ENCODE measurements at regions not wholly inside any gene's neighbourhood (a gene's known extent, or its start where the extent isn't known, plus 50 kb on each side); places are given as distances from the start of the nearest gene placed in this dataset.
"Not testable (repeated sequence)": the region's sequence is repeated elsewhere in the genome, so short reads cannot be mapped to it uniquely, and the experiment has no call there.

DNA sequence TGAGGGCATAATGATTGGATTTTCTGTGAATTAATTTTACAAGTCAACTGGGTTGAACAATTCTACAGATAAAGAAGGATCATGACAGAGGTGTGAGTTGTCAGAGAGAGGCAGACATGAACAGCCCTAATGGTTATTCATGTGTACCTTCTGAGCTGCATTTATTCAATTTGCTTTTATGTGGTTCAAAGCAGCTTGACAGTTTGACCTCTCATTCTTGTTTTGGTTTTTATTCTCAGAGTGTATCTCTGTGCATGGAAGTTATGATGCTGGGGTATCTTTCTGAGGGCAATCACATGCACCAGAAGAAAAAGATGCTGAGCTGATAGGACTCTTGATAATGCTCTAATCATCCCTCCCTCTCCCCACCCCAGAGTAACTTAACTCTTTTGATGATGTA, 169.3 kb upstream of the NPY2R start:
- TF ChIP-seq GLIS3 (CRISPR knock-in tag; IDR thresholded peaks at IDR 0.05) = no peak
- no peak for TF ChIP-seq ZC3H10 (CRISPR knock-in tag; IDR thresholded peaks at IDR 0.05)
- TF ChIP-seq CSDC2 (CRISPR knock-in tag; IDR thresholded peaks at IDR 0.05) = no peak
- TF ChIP-seq RARB (CRISPR knock-in tag; IDR thresholded peaks at IDR 0.05) = no peak
- TF ChIP-seq TCF4 (CRISPR knock-in tag; IDR thresholded peaks at IDR 0.05; ENCODE audit: borderline replicate concordance) = no peak
- TF ChIP-seq ISL1 (CRISPR knock-in tag; IDR thresholded peaks at IDR 0.05) = no peak
- no peak for TF ChIP-seq BACH2 (CRISPR knock-in tag; IDR thresholded peaks at IDR 0.05; ENCODE audit: borderline replicate concordance)
- no peak for TF ChIP-seq PPARA (CRISPR knock-in tag; IDR thresholded peaks at IDR 0.05; ENCODE audit: borderline replicate concordance)
- no peak for TF ChIP-seq CSRNP3 (CRISPR knock-in tag; IDR thresholded peaks at IDR 0.05)
- no peak for TF ChIP-seq ZNF8 (CRISPR knock-in tag; IDR thresholded peaks at IDR 0.05)
- TF ChIP-seq ESRRG (CRISPR knock-in tag; IDR thresholded peaks at IDR 0.05) = no peak
- no peak for TF ChIP-seq PATZ1 (CRISPR knock-in tag; IDR thresholded peaks at IDR 0.05; ENCODE audit: borderline replicate concordance)
- no peak for TF ChIP-seq POU6F1 (CRISPR knock-in tag; IDR thresholded peaks at IDR 0.05; ENCODE audit: borderline replicate concordance, low read depth)
- TF ChIP-seq ZNF565 (CRISPR knock-in tag; conservative IDR thresholded peaks at IDR 0.05; ENCODE audit: low read depth) = no peak
- TF ChIP-seq ZNF70 (CRISPR knock-in tag; IDR thresholded peaks at IDR 0.05) = no peak
- no peak for TF ChIP-seq TOX (CRISPR knock-in tag; IDR thresholded peaks at IDR 0.05; ENCODE audit: borderline replicate concordance)
- no peak for TF ChIP-seq TSHZ2 (CRISPR knock-in tag; IDR thresholded peaks at IDR 0.05)
- TF ChIP-seq OSR1 (CRISPR knock-in tag; IDR thresholded peaks at IDR 0.05) = no peak
- no peak for TF ChIP-seq ZFP30 (CRISPR knock-in tag; IDR thresholded peaks at IDR 0.05)
- no peak for TF ChIP-seq ARNTL (CRISPR knock-in tag; IDR thresholded peaks at IDR 0.05; ENCODE audit: borderline replicate concordance, low read depth)
- no peak for ATAC-seq

GRCh38 chr4:155040031-155040430, 168.4 kb upstream of the NPY2R start:
- no peak for ATAC-seq
- TF ChIP-seq ZFP3 (CRISPR knock-in tag; IDR thresholded peaks at IDR 0.05) (no peak), SNAI2 (CRISPR knock-in tag; IDR thresholded peaks at IDR 0.05) (no peak), ARNTL (CRISPR knock-in tag; IDR thresholded peaks at IDR 0.05; ENCODE audit: borderline replicate concordance, low read depth) (no peak), PPARA (CRISPR knock-in tag; IDR thresholded peaks at IDR 0.05; ENCODE audit: borderline replicate concordance) (no peak)

GRCh38 chr4:155042014-155042413, 166.4 kb upstream of the NPY2R start:
- no peak for ATAC-seq
- no peak for TF ChIP-seq ZFP3 (CRISPR knock-in tag; IDR thresholded peaks at IDR 0.05)
- no peak for TF ChIP-seq ISL1 (CRISPR knock-in tag; IDR thresholded peaks at IDR 0.05)
- no peak for TF ChIP-seq PATZ1 (CRISPR knock-in tag; IDR thresholded peaks at IDR 0.05; ENCODE audit: borderline replicate concordance)
- TF ChIP-seq GLIS3 (CRISPR knock-in tag; IDR thresholded peaks at IDR 0.05) = no peak
- no peak for TF ChIP-seq ZNF70 (CRISPR knock-in tag; IDR thresholded peaks at IDR 0.05)
- TF ChIP-seq SNAI2 (CRISPR knock-in tag; IDR thresholded peaks at IDR 0.05) = no peak
- no peak for TF ChIP-seq TSHZ2 (CRISPR knock-in tag; IDR thresholded peaks at IDR 0.05)
- no peak for TF ChIP-seq ZC3H10 (CRISPR knock-in tag; IDR thresholded peaks at IDR 0.05)
- no peak for TF ChIP-seq ZNF565 (CRISPR knock-in tag; conservative IDR thresholded peaks at IDR 0.05; ENCODE audit: low read depth)
- TF ChIP-seq PPARA (CRISPR knock-in tag; IDR thresholded peaks at IDR 0.05; ENCODE audit: borderline replicate concordance) = no peak
- no peak for TF ChIP-seq ZNF8 (CRISPR knock-in tag; IDR thresholded peaks at IDR 0.05)
- TF ChIP-seq TOX (CRISPR knock-in tag; IDR thresholded peaks at IDR 0.05; ENCODE audit: borderline replicate concordance) = no peak
- no peak for TF ChIP-seq ZFP30 (CRISPR knock-in tag; IDR thresholded peaks at IDR 0.05)
- TF ChIP-seq, protein P1, sequence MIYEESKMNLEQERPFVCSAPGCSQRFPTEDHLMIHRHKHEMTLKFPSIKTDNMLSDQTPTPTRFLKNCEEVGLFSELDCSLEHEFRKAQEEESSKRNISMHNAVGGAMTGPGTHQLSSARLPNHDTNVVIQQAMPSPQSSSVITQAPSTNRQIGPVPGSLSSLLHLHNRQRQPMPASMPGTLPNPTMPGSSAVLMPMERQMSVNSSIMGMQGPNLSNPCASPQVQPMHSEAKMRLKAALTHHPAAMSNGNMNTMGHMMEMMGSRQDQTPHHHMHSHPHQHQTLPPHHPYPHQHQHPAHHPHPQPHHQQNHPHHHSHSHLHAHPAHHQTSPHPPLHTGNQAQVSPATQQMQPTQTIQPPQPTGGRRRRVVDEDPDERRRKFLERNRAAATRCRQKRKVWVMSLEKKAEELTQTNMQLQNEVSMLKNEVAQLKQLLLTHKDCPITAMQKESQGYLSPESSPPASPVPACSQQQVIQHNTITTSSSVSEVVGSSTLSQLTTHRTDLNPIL (CRISPR knock-in tag; IDR thresholded peaks at IDR 0.05; ENCODE audit: low read depth) = no peak

- not testable (repeated sequence) for ATAC-seq
Measured at GRCh38 chr4:155044251-155044650, 164.2 kb upstream of the NPY2R start.

All from SK-N-SH treated with all-trans-retinoic acid at 6 μM for 48 hours (cell line).